GM12892 (cell line): ENCODE measurements at regions not wholly inside any gene's neighbourhood (a gene's known extent, or its start where the extent isn't known, plus 50 kb on each side); places are given as distances from the start of the nearest gene placed in this dataset.

Source experiments
- DNase-seq: peaks from one replicate; pipeline ENCODE4 v3.0.0; 2011; ENCODE audit not compliant: insufficient read length
- FAIRE-seq: peaks from 2 replicates; lab custom pipeline; 2011; peaks lifted over from hg19 to GRCh38; lab: Jason Lieb, UNC
- POLR2A ChIP-seq: IDR thresholded peaks from 2 replicates; pipeline ENCODE4 v1.6.1; 2011; ENCODE audit warnings: low read depth, low read length, control low read depth
- POLR2AphosphoS5 ChIP-seq: IDR thresholded peaks from 2 replicates; pipeline ENCODE4 v1.6.1; 2011; ENCODE audit warnings: low read depth, low read length, control low read depth
- TAF1 ChIP-seq: IDR thresholded peaks from 2 replicates; pipeline ENCODE4 v1.6.1; 2011; ENCODE audit warnings: low read depth, mild to moderate bottlenecking, control low read depth, low read length, borderline replicate concordance

- FAIRE-seq = no peak
- DNase-seq = no peak
- no peak for TF ChIP-seq POLR2A
- no peak for TF ChIP-seq TAF1
- no peak for TF ChIP-seq POLR2AphosphoS5
These were observed 306.3 kb downstream of the GPAM start for GRCh38 chr10:111877258-111877657.

- FAIRE-seq (no peak), DNase-seq (no peak)
- no peak for TF ChIP-seq POLR2AphosphoS5
- no peak for TF ChIP-seq POLR2A
- no peak for TF ChIP-seq TAF1
These were observed 303.6 kb downstream of the GPAM start for GRCh38 chr10:111879969-111880368.

DNA sequence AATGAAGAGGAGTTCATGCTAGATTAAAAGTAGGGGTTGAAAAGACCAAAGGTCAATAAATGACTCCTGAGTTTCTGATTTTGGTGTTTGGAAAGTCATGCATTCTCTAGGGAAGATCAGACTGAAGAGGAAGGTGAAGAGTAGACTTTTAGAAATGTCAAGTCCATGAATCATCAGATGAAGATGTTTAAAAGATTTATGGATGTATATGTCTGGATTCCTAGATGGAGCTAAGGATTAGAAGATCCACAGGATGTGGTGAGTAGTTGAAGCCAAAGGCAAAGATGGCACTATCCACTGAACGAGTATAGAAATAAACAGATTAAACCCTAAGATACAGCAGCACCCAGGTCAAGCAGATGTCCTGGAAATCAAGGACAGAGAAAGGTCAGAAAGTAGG lies 298.5 kb downstream of the GPAM start:
- TF ChIP-seq TAF1 = no peak
- TF ChIP-seq POLR2AphosphoS5 = no peak
- no peak for TF ChIP-seq POLR2A
- DNase-seq (no peak), FAIRE-seq (no peak)

- no peak for TF ChIP-seq POLR2A
- no peak for DNase-seq
- FAIRE-seq = no peak
These were observed 297.6 kb downstream of the GPAM start for GRCh38 chr10:111885919-111886318.

DNA sequence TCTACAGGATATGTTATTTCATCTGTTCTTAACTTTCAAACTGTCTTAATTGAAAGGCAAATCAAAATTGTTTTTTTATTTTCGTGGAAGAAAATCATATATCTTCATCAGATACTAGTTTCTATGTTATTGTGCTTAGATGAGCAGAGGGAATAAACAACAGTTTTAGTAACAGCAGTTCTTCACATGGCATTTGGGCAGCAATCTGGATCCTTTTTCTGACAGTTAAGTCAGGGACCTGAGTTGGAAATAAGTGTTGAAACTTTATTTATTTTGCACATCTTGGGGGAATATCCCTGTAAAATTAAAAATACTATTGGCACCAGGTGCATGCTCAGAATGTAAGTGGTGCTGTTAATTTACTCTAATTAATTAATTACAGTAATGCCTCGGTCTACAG lies 296.3 kb downstream of the GPAM start:
- DNase-seq (no peak), FAIRE-seq (no peak)
- no peak for TF ChIP-seq POLR2AphosphoS5
- TF ChIP-seq TAF1 = no peak
- no peak for TF ChIP-seq POLR2A

DNA sequence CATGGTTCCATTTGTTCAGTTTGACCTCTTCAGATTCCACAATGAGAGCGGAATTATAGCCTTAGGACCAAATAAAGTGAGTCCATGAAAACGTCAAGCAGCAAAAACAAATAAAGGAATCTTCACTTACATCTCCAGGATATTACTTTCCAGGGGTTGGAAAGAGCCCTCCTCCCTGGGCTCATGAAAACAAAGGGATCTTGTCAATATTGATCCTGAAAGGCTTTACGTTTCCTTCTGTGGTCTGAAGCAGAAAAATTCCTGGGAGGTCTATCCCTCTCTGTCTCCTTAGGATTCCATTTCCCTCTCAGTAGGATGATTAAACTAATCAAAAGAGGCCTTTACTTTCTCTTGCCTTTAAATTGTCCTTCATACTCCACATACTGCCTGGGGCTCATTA lies 293.5 kb downstream of the GPAM start:
- FAIRE-seq = no peak

DNA sequence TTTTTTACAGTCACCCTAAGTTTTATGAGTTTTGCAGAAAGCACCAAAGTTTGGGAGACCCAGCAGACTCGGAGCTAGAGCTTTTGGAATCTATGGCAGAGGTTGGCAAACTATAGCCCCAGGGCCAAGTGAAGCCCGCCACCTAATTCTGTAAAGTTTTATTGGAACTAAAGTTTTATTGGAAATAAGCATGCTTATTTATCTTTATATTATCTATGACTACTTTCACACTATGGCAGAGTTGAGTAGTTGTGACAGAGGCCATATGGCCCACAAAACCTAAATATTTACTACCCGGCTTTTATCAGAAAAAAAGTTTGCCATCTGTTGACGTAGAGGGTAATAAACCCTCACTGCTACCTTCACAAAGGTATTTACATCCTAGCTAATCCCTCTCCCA lies 267.6 kb downstream of the GPAM start:
- DNase-seq (no peak), FAIRE-seq (no peak)
- TF ChIP-seq POLR2AphosphoS5 (no peak), POLR2A (no peak), TAF1 (no peak)

More for the DNA sequence above, 293.5 kb downstream of the GPAM start:
- DNase-seq = no peak
- TF ChIP-seq POLR2AphosphoS5 = no peak
- no peak for TF ChIP-seq POLR2A
- no peak for TF ChIP-seq TAF1

DNA sequence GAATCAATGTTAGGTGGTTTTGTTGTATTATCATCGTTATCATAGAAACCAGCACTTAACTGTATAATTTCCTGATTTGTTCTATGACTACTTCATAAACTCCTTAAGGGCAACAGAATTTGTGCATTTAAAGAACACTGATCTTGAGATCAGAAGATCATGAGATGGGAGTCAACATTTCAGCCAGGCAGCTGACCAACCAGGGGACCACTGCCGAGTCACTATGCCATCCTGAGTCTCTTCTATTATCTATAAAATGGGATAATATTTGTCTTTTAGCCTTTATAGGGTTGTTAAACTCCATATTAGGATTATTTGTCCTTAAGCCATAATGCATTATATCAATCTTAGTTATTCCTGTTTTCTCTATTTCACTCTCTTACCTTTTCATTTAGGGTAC lies 261.7 kb downstream of the GPAM start:
- no peak for TF ChIP-seq POLR2AphosphoS5
- TF ChIP-seq POLR2A = no peak
- TF ChIP-seq TAF1 = no peak
- DNase-seq (no peak), FAIRE-seq (no peak)

GRCh38 chr10:111923032-111923431 lies 260.5 kb downstream of the GPAM start:
- no peak for FAIRE-seq
- DNase-seq = no peak
- no peak for TF ChIP-seq POLR2A
- TF ChIP-seq POLR2AphosphoS5 = no peak
- no peak for TF ChIP-seq TAF1

- TF ChIP-seq TAF1 (no peak), POLR2AphosphoS5 (no peak), POLR2A (no peak)
- DNase-seq (no peak), FAIRE-seq (no peak)
These were observed 257.3 kb downstream of the GPAM start for GRCh38 chr10:111926286-111926685.

- TF ChIP-seq POLR2AphosphoS5 (no peak), TAF1 (no peak), POLR2A (no peak)
- no peak for DNase-seq
- FAIRE-seq = no peak
These were observed 249.6 kb downstream of the GPAM start for GRCh38 chr10:111933937-111934336.

DNA sequence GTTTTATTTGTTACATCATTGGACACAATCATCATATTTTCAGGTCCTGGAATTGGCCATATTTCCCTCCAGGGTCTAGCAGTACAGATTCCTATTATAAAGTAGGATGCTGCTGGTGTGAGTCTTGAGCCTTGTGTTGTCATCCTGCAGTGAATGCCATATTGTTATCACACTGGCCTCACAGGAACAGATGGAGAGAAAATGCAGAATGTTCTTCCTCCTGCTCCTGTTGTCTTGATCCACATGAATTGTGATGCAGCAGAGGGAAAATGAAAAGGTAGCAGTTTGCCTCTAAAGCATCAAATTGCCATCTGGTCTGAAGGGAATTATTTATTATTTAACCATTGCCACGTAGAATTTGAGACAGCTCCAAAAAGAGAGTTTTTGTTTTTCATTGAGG lies 248.6 kb downstream of the GPAM start:
- TF ChIP-seq POLR2A (no peak), POLR2AphosphoS5 (no peak), TAF1 (no peak)
- DNase-seq (no peak), FAIRE-seq (no peak)

DNA sequence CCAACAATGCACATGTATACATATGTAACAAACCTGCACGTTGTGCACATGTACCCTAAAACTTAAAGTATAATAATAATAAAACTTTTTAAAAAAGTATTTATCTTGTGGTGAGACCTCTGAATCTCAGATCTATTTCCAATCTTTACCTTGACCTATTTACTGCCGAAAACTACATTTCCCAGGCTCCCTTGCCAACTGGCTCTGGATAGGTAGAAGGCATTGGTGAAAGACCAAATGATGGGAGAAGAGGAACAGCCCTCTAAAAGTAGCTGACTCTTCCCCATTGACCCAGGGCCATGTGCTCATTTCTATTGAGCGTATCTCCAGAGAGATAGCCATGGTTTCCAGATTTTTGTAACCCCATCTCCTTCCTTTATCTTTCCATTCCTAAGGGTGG lies 247.4 kb downstream of the GPAM start:
- FAIRE-seq (no peak), DNase-seq (no peak)
- TF ChIP-seq POLR2A = no peak
- TF ChIP-seq POLR2AphosphoS5 = no peak
- TF ChIP-seq TAF1 = no peak

DNA sequence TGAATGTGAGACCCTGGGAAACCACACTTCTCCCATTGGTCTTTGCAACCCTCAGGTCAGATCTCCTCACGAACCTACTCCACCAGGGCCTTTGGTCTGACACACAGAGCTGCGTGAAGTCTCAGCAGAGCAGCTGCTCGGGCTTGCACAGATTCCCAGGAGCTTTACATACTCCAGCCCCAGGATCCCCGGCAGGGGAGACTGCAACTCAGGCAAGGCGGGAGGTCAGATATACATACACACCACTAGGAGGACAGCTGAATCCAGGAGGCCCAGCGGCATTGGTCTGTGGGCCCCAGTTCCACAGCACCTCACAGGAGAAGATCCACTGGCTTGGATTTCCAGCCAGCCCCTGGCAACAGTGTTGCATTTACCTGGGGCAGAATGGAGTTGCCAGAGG lies 239.2 kb downstream of the GPAM start:
- DNase-seq (no peak), FAIRE-seq (no peak)
- no peak for TF ChIP-seq TAF1
- TF ChIP-seq POLR2A = no peak
- no peak for TF ChIP-seq POLR2AphosphoS5
